ENCODE measurements at regions not wholly inside any gene's neighbourhood (a gene's known extent, or its start where the extent isn't known, plus 50 kb on each side); places are given as distances from the start of the nearest gene placed in this dataset.

DNA sequence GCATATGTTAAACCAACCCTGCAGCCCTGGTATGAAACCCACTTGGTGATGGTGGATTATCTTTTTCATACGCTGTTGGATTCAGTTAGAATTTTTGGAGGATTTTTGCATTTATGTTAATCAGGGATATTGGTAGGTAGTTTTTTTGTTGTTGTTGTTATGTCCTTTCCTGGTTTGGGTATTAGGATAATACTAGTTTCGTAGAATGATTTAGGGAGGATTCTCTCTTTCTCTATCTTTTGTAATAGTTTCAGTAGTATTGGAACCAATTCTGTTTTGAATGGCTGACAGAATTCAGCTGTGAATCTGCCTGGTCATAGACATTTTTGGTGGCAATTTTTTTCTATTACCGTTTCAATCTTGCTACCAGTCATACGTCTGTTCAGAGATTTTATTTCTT, 305.4 kb downstream of the IDS start:
- TF ChIP-seq PATZ1 (CRISPR knock-in tag; IDR thresholded peaks at IDR 0.05; ENCODE audit: borderline replicate concordance) = no peak
- TF ChIP-seq ESRRG (CRISPR knock-in tag; IDR thresholded peaks at IDR 0.05) = no peak
- TF ChIP-seq ZNF70 (CRISPR knock-in tag; IDR thresholded peaks at IDR 0.05) = no peak
- TF ChIP-seq BACH2 (CRISPR knock-in tag; IDR thresholded peaks at IDR 0.05; ENCODE audit: borderline replicate concordance) = no peak
- TF ChIP-seq GLIS3 (CRISPR knock-in tag; IDR thresholded peaks at IDR 0.05) = no peak
- TF ChIP-seq CSRNP3 (CRISPR knock-in tag; IDR thresholded peaks at IDR 0.05) = no peak
- no peak for TF ChIP-seq ISL1 (CRISPR knock-in tag; IDR thresholded peaks at IDR 0.05)
- no peak for TF ChIP-seq ZC3H10 (CRISPR knock-in tag; IDR thresholded peaks at IDR 0.05)
- TF ChIP-seq OSR1 (CRISPR knock-in tag; IDR thresholded peaks at IDR 0.05) = no peak
- no peak for TF ChIP-seq ZFP30 (CRISPR knock-in tag; IDR thresholded peaks at IDR 0.05)
- TF ChIP-seq, protein P1, sequence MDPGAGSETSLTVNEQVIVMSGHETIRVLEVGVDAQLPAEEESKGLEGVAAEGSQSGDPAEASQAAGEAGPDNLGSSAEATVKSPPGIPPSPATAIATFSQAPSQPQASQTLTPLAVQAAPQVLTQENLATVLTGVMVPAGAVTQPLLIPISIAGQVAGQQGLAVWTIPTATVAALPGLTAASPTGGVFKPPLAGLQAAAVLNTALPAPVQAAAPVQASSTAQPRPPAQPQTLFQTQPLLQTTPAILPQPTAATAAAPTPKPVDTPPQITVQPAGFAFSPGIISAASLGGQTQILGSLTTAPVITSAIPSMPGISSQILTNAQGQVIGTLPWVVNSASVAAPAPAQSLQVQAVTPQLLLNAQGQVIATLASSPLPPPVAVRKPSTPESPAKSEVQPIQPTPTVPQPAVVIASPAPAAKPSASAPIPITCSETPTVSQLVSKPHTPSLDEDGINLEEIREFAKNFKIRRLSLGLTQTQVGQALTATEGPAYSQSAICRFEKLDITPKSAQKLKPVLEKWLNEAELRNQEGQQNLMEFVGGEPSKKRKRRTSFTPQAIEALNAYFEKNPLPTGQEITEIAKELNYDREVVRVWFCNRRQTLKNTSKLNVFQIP (CRISPR knock-in tag; IDR thresholded peaks at IDR 0.05; ENCODE audit: borderline replicate concordance, low read depth) = no peak
- no peak for TF ChIP-seq TCF4 (CRISPR knock-in tag; IDR thresholded peaks at IDR 0.05; ENCODE audit: borderline replicate concordance)
- no peak for ATAC-seq

- TF ChIP-seq PPARA (CRISPR knock-in tag; IDR thresholded peaks at IDR 0.05; ENCODE audit: borderline replicate concordance) (no peak), ZNF8 (CRISPR knock-in tag; IDR thresholded peaks at IDR 0.05) (no peak), ZNF565 (CRISPR knock-in tag; conservative IDR thresholded peaks at IDR 0.05; ENCODE audit: low read depth) (no peak)
- TF ChIP-seq, protein P1 (CRISPR knock-in tag; IDR thresholded peaks at IDR 0.05; ENCODE audit: borderline replicate concordance, low read depth) = no peak
- ATAC-seq = no peak
These were observed 305.9 kb downstream of the IDS start for GRCh38 chrX:149198980-149199732.

- no peak for ATAC-seq
- TF ChIP-seq, protein P1 (CRISPR knock-in tag; IDR thresholded peaks at IDR 0.05; ENCODE audit: borderline replicate concordance, low read depth) = no peak
- no peak for TF ChIP-seq ZFP3 (CRISPR knock-in tag; IDR thresholded peaks at IDR 0.05)
- TF ChIP-seq ISL1 (CRISPR knock-in tag; IDR thresholded peaks at IDR 0.05) = no peak
- no peak for TF ChIP-seq PPARA (CRISPR knock-in tag; IDR thresholded peaks at IDR 0.05; ENCODE audit: borderline replicate concordance)
- TF ChIP-seq RARB (CRISPR knock-in tag; IDR thresholded peaks at IDR 0.05) = no peak
- no peak for TF ChIP-seq ESRRG (CRISPR knock-in tag; IDR thresholded peaks at IDR 0.05)
- no peak for TF ChIP-seq ZC3H10 (CRISPR knock-in tag; IDR thresholded peaks at IDR 0.05)
- TF ChIP-seq TOX (CRISPR knock-in tag; IDR thresholded peaks at IDR 0.05; ENCODE audit: borderline replicate concordance) = no peak
- no peak for TF ChIP-seq TCF4 (CRISPR knock-in tag; IDR thresholded peaks at IDR 0.05; ENCODE audit: borderline replicate concordance)
- no peak for TF ChIP-seq BACH2 (CRISPR knock-in tag; IDR thresholded peaks at IDR 0.05; ENCODE audit: borderline replicate concordance)
These were observed 320.0 kb downstream of the IDS start for GRCh38 chrX:149185087-149185486.

Data from SK-N-SH treated with all-trans-retinoic acid at 6 μM for 48 hours (cell line).